ENCODE measurements at regions not wholly inside any gene's neighbourhood (a gene's known extent, or its start where the extent isn't known, plus 50 kb on each side); places are given as distances from the start of the nearest gene placed in this dataset.

- no peak overlapping the region for H3K4me3 ChIP-seq (ENCODE audit: low read depth, poor library complexity, severe bottlenecking)
- TF ChIP-seq, protein P1, sequence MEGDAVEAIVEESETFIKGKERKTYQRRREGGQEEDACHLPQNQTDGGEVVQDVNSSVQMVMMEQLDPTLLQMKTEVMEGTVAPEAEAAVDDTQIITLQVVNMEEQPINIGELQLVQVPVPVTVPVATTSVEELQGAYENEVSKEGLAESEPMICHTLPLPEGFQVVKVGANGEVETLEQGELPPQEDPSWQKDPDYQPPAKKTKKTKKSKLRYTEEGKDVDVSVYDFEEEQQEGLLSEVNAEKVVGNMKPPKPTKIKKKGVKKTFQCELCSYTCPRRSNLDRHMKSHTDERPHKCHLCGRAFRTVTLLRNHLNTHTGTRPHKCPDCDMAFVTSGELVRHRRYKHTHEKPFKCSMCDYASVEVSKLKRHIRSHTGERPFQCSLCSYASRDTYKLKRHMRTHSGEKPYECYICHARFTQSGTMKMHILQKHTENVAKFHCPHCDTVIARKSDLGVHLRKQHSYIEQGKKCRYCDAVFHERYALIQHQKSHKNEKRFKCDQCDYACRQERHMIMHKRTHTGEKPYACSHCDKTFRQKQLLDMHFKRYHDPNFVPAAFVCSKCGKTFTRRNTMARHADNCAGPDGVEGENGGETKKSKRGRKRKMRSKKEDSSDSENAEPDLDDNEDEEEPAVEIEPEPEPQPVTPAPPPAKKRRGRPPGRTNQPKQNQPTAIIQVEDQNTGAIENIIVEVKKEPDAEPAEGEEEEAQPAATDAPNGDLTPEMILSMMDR (IDR thresholded peaks at IDR 0.05) = no peak
- no peak for TF ChIP-seq POLR2A (IDR thresholded peaks at IDR 0.05)
- intact Hi-C loops (cut with DNase I; ENCODE audit: low total_unique reads) = no loop called here
- DNase-seq (ENCODE audit: low spot score in 2 of 2) = no peak
- 96 to 97% methylated on average over 3 of the region's 3 CpGs for WGBS, 2 donors
These were observed 673.6 kb upstream of the USP24 start for GRCh38 chr1:55888685-55889317.

DNA sequence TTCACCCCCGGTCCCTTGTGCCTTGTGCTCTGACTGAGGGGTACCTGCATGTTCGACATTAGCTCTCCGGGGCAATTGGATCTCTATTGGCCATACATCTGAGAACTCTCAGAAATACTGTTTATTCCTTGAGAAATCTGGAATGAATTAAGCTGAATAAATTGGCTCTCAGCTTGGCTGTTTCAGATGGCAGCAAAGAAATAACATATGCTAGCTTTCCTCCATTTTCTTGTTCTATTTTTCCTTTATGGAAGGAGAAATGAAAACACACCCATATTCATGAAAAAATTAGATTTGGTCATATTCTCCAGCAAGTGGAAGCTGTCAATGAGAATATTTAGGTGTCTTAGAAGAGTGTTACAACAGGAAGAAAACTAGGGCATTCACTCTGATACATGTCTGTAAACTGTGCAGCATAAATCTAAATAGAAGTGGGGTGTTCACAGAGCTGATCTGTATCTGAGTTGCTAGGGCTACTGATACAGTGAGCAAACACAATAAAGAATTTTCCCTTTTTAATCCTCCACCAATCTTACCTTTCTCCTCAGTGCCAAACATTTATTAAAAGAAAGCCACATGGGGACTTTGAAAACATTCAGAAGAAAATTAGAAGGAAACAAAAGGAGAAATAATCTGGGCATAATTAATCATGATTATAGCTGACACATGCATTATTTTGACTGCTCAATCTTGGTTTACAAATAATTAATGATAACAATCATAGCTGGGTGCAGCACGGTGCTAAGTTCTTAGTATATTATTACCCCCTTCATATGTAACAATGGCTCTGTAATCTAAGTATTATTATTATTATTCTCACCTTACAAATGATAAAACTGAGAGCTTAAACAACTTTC lies 671.9 kb upstream of the USP24 start:
- intact Hi-C loops (cut with DNase I; ENCODE audit: low total_unique reads) = no loop called here
- H3K4me3 ChIP-seq (ENCODE audit: low read depth, poor library complexity, severe bottlenecking) = no peak overlapping the region
- DNase-seq (ENCODE audit: low spot score in 2 of 2) = no peak
- 36 to 53% methylated on average over 4 of the region's 4 CpGs for WGBS, 2 donors
- TF ChIP-seq POLR2A (IDR thresholded peaks at IDR 0.05) = no peak
- TF ChIP-seq, protein P1 (IDR thresholded peaks at IDR 0.05) = no peak

DNA sequence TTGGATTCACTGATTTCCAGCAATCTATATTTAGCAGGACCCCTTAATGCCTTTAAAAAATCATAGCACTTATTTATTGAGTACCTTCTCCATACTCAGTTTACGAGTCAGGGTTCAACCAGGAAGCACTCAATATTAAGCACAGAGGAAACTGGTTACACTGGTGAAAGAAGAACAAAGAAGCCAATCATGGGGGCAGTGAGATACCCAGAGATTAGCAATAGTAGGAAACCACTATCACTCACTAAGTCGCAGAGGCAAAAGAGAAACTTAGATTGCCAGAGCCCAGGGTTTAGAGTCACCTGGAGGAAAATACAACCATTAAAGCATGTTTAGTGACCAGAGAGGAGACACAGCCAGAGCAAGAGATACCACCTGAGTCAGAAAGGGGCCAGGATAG lies 670.5 kb upstream of the USP24 start:
- no peak overlapping the region for H3K4me3 ChIP-seq (ENCODE audit: low read depth, poor library complexity, severe bottlenecking)
- no peak for DNase-seq (ENCODE audit: low spot score in 2 of 2)
- intact Hi-C loops (cut with DNase I; ENCODE audit: low total_unique reads) = no loop called here
- TF ChIP-seq POLR2A (IDR thresholded peaks at IDR 0.05) = no peak
- TF ChIP-seq, protein P1 (IDR thresholded peaks at IDR 0.05) = no peak
- WGBS, 2 donors = 82 to 88% methylated on average over 2 of the region's 2 CpGs

- WGBS, 2 donors = 81 to 91% methylated on average over 6 of the region's 6 CpGs
- DNase-seq (ENCODE audit: low spot score in 2 of 2) = no peak
- intact Hi-C loops (cut with DNase I; ENCODE audit: low total_unique reads) = no loop called here
- no peak overlapping the region for H3K4me3 ChIP-seq (ENCODE audit: low read depth, poor library complexity, severe bottlenecking)
- TF ChIP-seq POLR2A (IDR thresholded peaks at IDR 0.05) = no peak
- TF ChIP-seq, protein P1 (IDR thresholded peaks at IDR 0.05) = no peak
These were observed 667.8 kb upstream of the USP24 start for GRCh38 chr1:55882931-55883330.

- WGBS, 2 donors = 94 to 97% methylated on average over 11 of the region's 11 CpGs
- H3K4me3 ChIP-seq (ENCODE audit: low read depth, poor library complexity, severe bottlenecking) = no peak overlapping the region
- intact Hi-C loops (cut with DNase I; ENCODE audit: low total_unique reads) = no loop called here
- DNase-seq (ENCODE audit: low spot score in 2 of 2) = no peak
- no peak for TF ChIP-seq POLR2A (IDR thresholded peaks at IDR 0.05)
- TF ChIP-seq, protein P1 (IDR thresholded peaks at IDR 0.05) = no peak
These were observed 664.2 kb upstream of the USP24 start for GRCh38 chr1:55879346-55879745.

Measured in lower leg skin (tissue), 4 donors.